Prostate gland (tissue), 2 donors: ENCODE measurements at regions not wholly inside any gene's neighbourhood (a gene's known extent, or its start where the extent isn't known, plus 50 kb on each side); places are given as distances from the start of the nearest gene placed in this dataset.

Experiments
- POLR2A ChIP-seq: fragments of 450-650 bp; IDR thresholded peaks from one replicate; pipeline ENCODE4 v1.6.1; 2016; ENCODE audit warnings: antibody characterized with exemption, mild to moderate bottlenecking
- TF ChIP-seq, protein P1 (sequence below), 4 experiments: fragments of 200-600 bp in 2 of 4; fragments of 450-650 bp in 2 of 4; sonication (generic) in 2 of 4; IDR thresholded peaks; 1 replicate in 3 of 4; 2 replicates in 1 of 4; pipeline ENCODE4 v1.5.1; 2016 to 2019; ENCODE audit warnings: antibody characterized with exemption in 4 of 4, mild to moderate bottlenecking in 2 of 4, moderate library complexity in 2 of 4

- TF ChIP-seq POLR2A: no peak
- TF ChIP-seq, protein P1, sequence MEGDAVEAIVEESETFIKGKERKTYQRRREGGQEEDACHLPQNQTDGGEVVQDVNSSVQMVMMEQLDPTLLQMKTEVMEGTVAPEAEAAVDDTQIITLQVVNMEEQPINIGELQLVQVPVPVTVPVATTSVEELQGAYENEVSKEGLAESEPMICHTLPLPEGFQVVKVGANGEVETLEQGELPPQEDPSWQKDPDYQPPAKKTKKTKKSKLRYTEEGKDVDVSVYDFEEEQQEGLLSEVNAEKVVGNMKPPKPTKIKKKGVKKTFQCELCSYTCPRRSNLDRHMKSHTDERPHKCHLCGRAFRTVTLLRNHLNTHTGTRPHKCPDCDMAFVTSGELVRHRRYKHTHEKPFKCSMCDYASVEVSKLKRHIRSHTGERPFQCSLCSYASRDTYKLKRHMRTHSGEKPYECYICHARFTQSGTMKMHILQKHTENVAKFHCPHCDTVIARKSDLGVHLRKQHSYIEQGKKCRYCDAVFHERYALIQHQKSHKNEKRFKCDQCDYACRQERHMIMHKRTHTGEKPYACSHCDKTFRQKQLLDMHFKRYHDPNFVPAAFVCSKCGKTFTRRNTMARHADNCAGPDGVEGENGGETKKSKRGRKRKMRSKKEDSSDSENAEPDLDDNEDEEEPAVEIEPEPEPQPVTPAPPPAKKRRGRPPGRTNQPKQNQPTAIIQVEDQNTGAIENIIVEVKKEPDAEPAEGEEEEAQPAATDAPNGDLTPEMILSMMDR (IDR thresholded peaks at IDR 0.05): no peak
These were observed 1043.0 kb upstream of the POU3F3 start for GRCh38 chr2:103810875-103811274.
